H1 (cell line): ENCODE measurements at regions not wholly inside any gene's neighbourhood (a gene's known extent, or its start where the extent isn't known, plus 50 kb on each side); places are given as distances from the start of the nearest gene placed in this dataset.

ENCODE experiments used
- CTCF ChIA-PET: fragments of 300-600 bp; sonication (Branson Sonifier 250); formaldehyde crosslinking; loops from one replicate; lab custom pipeline; 2021; ENCODE audit not compliant: partially characterized antibody; lab: Charles Lee
- POLR2A ChIA-PET: fragments of 300-600 bp; sonication (Branson Sonifier 250); formaldehyde crosslinking; loops from one replicate; lab custom pipeline; 2021; ENCODE audit warnings: inconsistent platforms; ENCODE audit not compliant: partially characterized antibody; lab: Charles Lee
- DNase-seq, 2 experiments: peaks; one replicate each; pipeline versions ENCODE4 v3.0.0 to v3.0.0-alpha.2; 2010 to 2022; ENCODE audit warnings: low spot score in 2 of 2, low read depth in 1 of 2, mixed read lengths in 1 of 2
- FAIRE-seq: peaks from 2 replicates; lab custom pipeline; 2011; peaks lifted over from hg19 to GRCh38; lab: Jason Lieb, UNC
- H2AFZ ChIP-seq: 2 replicates; pipeline ENCODE4 v1.8.1; 2012; ENCODE audit warnings: low read length, inconsistent platforms
- H2AK5ac ChIP-seq: 2 replicates; pipeline ENCODE4 v1.6.1; 2013; ENCODE audit warnings: low read depth, low read length
- H2BK120ac ChIP-seq: replicated peaks from 2 replicates; pipeline ENCODE3; 2013; ENCODE audit warnings: low read depth, low read length, inconsistent platforms
- H2BK12ac ChIP-seq: 2 replicates; pipeline ENCODE4 v1.6.1; 2013; ENCODE audit warnings: low read depth, low read length
- H2BK15ac ChIP-seq: 2 replicates; pipeline ENCODE4 v1.6.1; 2013; ENCODE audit warnings: low read length
- H2BK20ac ChIP-seq: 2 replicates; pipeline ENCODE4 v1.6.1; 2013; ENCODE audit warnings: low read length
- H2BK5ac ChIP-seq: 2 replicates; pipeline ENCODE4 v1.6.1; 2013; ENCODE audit warnings: low read depth, low read length
- H3K14ac ChIP-seq: 2 replicates; pipeline ENCODE4 v1.6.1; 2013; ENCODE audit warnings: inconsistent platforms; ENCODE audit not compliant: insufficient read length
- H3K18ac ChIP-seq: 2 replicates; pipeline ENCODE4 v1.6.1; 2013; ENCODE audit warnings: low read length; ENCODE audit errors: extremely low read depth
- H3K23ac ChIP-seq: 2 replicates; pipeline ENCODE4 v1.6.1; 2013; ENCODE audit warnings: inconsistent platforms; ENCODE audit not compliant: insufficient read length
- H3K23me2 ChIP-seq: 2 replicates; pipeline ENCODE4 v1.6.1; 2013; ENCODE audit warnings: low read depth, low read length
- H3K27ac ChIP-seq: 2 replicates; pipeline ENCODE4 v1.6.1; 2011; ENCODE audit warnings: low read depth, low read length, inconsistent platforms
- H3K27me3 ChIP-seq, 4 experiments: replicated peaks in 1 of 4; 1 replicate in 1 of 4; 2 replicates in 3 of 4; pipeline versions ENCODE4 v1.6.1 to v1.8.1; 2011 to 2013; ENCODE audit warnings: low read length in 3 of 4, mild to moderate bottlenecking in 3 of 4, inconsistent platforms in 2 of 4, mixed read lengths in 2 of 4, moderate library complexity in 1 of 4; ENCODE audit not compliant: control insufficient read depth in 3 of 4, insufficient read depth in 3 of 4; ENCODE audit errors: extremely low read depth in 1 of 4
- H3K36me3 ChIP-seq, 4 experiments: 2 replicates each; pipeline versions ENCODE4 v1.6.1 to v1.8.1; 2011 to 2013; ENCODE audit warnings: mild to moderate bottlenecking in 4 of 4, low read length in 3 of 4, moderate library complexity in 2 of 4, control low read depth in 1 of 4, inconsistent platforms in 1 of 4; ENCODE audit not compliant: insufficient read depth in 4 of 4, control insufficient read depth in 2 of 4
- H3K4ac ChIP-seq: replicated peaks from 2 replicates; pipeline ENCODE3; 2013; ENCODE audit warnings: low read length, low read depth, mixed read lengths, inconsistent platforms; ENCODE audit not compliant: insufficient read length
- H3K4me1 ChIP-seq, 4 experiments: replicated peaks in 1 of 4; 1 replicate in 1 of 4; 2 replicates in 3 of 4; pipeline versions ENCODE4 v1.6.1 to v1.8.1; 2011 to 2013; ENCODE audit warnings: low read length in 3 of 4, inconsistent platforms in 2 of 4, mixed read lengths in 1 of 4; ENCODE audit not compliant: insufficient read depth in 4 of 4, control insufficient read depth in 3 of 4
- H3K4me2 ChIP-seq, 2 experiments: 2 replicates each; pipeline versions ENCODE4 v1.6.1 to v1.8.1; 2011 to 2013; ENCODE audit warnings: low read depth in 2 of 2, low read length in 2 of 2, control low read depth in 1 of 2, inconsistent platforms in 1 of 2, mild to moderate bottlenecking in 1 of 2; ENCODE audit not compliant: insufficient read depth in 1 of 2
- H3K4me3 ChIP-seq, 4 experiments: fragments of 200-600, 300-600 bp in 1 of 4; sonication (generic), shearing (Covaris generic), sonication (Bioruptor Twin) in 1 of 4; 2 replicates each; pipeline versions ENCODE4 v1.5.1 to v1.8.1; 2011 to 2016; ENCODE audit warnings: low read length in 4 of 4, low read depth in 3 of 4, control low read depth in 2 of 4, inconsistent platforms in 2 of 4, mild to moderate bottlenecking in 2 of 4, mixed read lengths in 1 of 4, moderate library complexity in 1 of 4; ENCODE audit not compliant: insufficient read depth in 2 of 4; ENCODE audit errors: extremely low read depth in 1 of 4
- H3K56ac ChIP-seq: replicated peaks from 2 replicates; pipeline ENCODE3; 2013; ENCODE audit warnings: low read depth, mild to moderate bottlenecking, mixed read lengths, low read length, inconsistent platforms; ENCODE audit not compliant: insufficient read length
- H3K79me1 ChIP-seq: 2 replicates; pipeline ENCODE4 v1.6.1; 2013; ENCODE audit warnings: low read depth, low read length, control low read depth
- H3K79me2 ChIP-seq, 2 experiments: 2 replicates each; pipeline versions ENCODE4 v1.6.1 to v1.8.1; 2012 to 2013; ENCODE audit warnings: low read length in 2 of 2, mild to moderate bottlenecking in 2 of 2, inconsistent platforms in 1 of 2; ENCODE audit not compliant: insufficient read depth in 2 of 2, control insufficient read depth in 1 of 2
- H3K9ac ChIP-seq, 4 experiments: replicated peaks in 1 of 4; 1 replicate in 1 of 4; 2 replicates in 3 of 4; pipeline versions ENCODE4 v1.6.1 to v1.8.1; 2011 to 2013; ENCODE audit warnings: low read depth in 3 of 4, low read length in 3 of 4, control low read depth in 2 of 4, mild to moderate bottlenecking in 2 of 4, moderate library complexity in 2 of 4, inconsistent platforms in 1 of 4; ENCODE audit errors: extremely low read depth in 1 of 4
- H3K9me3 ChIP-seq, 2 experiments: 2 replicates each; pipeline versions ENCODE4 v1.6.1 to v1.8.1; 2012 to 2013; ENCODE audit warnings: mild to moderate bottlenecking in 2 of 2, moderate library complexity in 2 of 2, control low read depth in 1 of 2, inconsistent platforms in 1 of 2, low read depth in 1 of 2, low read length in 1 of 2, mixed read lengths in 1 of 2; ENCODE audit not compliant: insufficient read depth in 2 of 2
- H4K20me1 ChIP-seq, 2 experiments: replicated peaks in 1 of 2; 2 replicates each; pipeline versions ENCODE3 to v1.8.1; 2011 to 2013; ENCODE audit warnings: inconsistent platforms in 2 of 2, low read length in 2 of 2, mild to moderate bottlenecking in 1 of 2; ENCODE audit not compliant: insufficient read depth in 2 of 2, control insufficient read depth in 1 of 2
- H4K5ac ChIP-seq: 2 replicates; pipeline ENCODE4 v1.6.1; 2013; ENCODE audit warnings: low read length, low read depth, mixed read lengths, inconsistent platforms; ENCODE audit not compliant: insufficient read length
- H4K8ac ChIP-seq: 2 replicates; pipeline ENCODE4 v1.8.0; 2013; ENCODE audit warnings: mild to moderate bottlenecking, moderate library complexity, low read length, inconsistent platforms; ENCODE audit not compliant: insufficient read depth; ENCODE audit errors: extremely low read depth
- H4K91ac ChIP-seq: replicated peaks from 2 replicates; pipeline ENCODE3; 2013; ENCODE audit warnings: low read length, mixed read lengths, inconsistent platforms; ENCODE audit not compliant: insufficient read length
- CHD1 ChIP-seq: IDR thresholded peaks from 2 replicates; pipeline ENCODE4 v1.6.1; 2012; ENCODE audit warnings: low read depth, low read length, improper control_type of control experiment
- EGR1 ChIP-seq: IDR thresholded peaks from 2 replicates; pipeline ENCODE4 v1.6.1; 2011; ENCODE audit warnings: low read depth, low read length, borderline replicate concordance
- TAF1 ChIP-seq: IDR thresholded peaks from 2 replicates; pipeline ENCODE4 v1.6.1; 2011; ENCODE audit warnings: mild to moderate bottlenecking, low read depth, low read length
- WGBS, 2 experiments: shearing (Covaris generic) in 1 of 2; methylation state at CpG; one replicate each; pipeline versions ENCODE4 v1.1.6 to v1.1.7; 2013 to 2015; ENCODE audit warnings: low lambda C conversion rate in 2 of 2, mixed read lengths in 2 of 2, inconsistent platforms in 1 of 2, low coverage in 1 of 2, missing lambda C conversion rate in 1 of 2; ENCODE audit not compliant: insufficient replicate concordance in 2 of 2, insufficient coverage in 1 of 2, insufficient read length in 1 of 2; ENCODE audit errors: extremely low coverage in 1 of 2, missing lambda C conversion rate in 1 of 2; 5-methylcytosine and 5-hydroxymethylcytosine counted together
- TF ChIP-seq, protein P1 (sequence below): IDR thresholded peaks from 2 replicates; pipeline ENCODE4 v1.6.1; 2012; ENCODE audit warnings: inconsistent platforms
- TF ChIP-seq, protein P2 (sequence below): IDR thresholded peaks from 2 replicates; pipeline ENCODE4 v1.6.1; 2012; ENCODE audit warnings: low read length, inconsistent platforms

DNA sequence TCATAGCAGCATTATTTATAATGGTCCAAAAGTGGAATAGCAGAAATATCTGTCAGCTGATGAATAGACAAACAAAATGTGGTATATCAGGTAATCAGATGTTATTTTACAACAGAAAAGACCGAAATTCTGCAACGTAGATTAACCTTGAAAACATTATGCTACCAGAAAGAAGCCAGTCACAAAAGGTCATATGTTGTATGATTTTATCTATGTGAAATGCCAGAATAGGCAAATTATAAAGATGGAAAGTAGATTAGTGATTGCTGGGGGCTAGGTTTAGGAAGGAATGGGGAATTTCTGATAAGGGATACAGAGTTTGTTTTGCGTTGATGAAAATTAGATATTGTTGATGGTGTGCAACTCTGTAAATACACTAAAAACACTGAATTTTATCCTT is 165.0 kb upstream of the STMND1 start:
- Histone ChIP-seq H3K4me2 (no peak overlapping the region), H3K36me3 (no peaks in the 10 kb centered on the region), H3K4me1 (no peaks in the 10 kb centered on the region), H3K14ac (no peak overlapping the region), H3K79me2 (no peaks in the 10 kb centered on the region), H3K18ac (no peak overlapping the region), H2AK5ac (no peak overlapping the region), H3K9ac (no peak overlapping the region), H2BK5ac (no peak overlapping the region), H2AFZ (no peak overlapping the region), H2BK20ac (no peak overlapping the region), H2BK15ac (no peak overlapping the region), H3K27ac (no peak overlapping the region), H3K56ac (no peak overlapping the region), H3K27me3 (no peaks in the 10 kb centered on the region), H2BK12ac (no peak overlapping the region), H3K4me3 (no peak overlapping the region), H3K9me3 (no peaks in the 10 kb centered on the region), H4K8ac (no peak overlapping the region), H3K4ac (no peak overlapping the region), H4K5ac (no peak overlapping the region), H3K23ac (no peak overlapping the region), H4K91ac (no peak overlapping the region), H3K23me2 (no peaks in the 10 kb centered on the region), H2BK120ac (no peak overlapping the region), H4K20me1 (no peaks in the 10 kb centered on the region), H3K79me1 (no peaks in the 10 kb centered on the region)
- TF ChIP-seq, protein P1, sequence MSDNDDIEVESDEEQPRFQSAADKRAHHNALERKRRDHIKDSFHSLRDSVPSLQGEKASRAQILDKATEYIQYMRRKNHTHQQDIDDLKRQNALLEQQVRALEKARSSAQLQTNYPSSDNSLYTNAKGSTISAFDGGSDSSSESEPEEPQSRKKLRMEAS, result no peak
- no peak for TF ChIP-seq TAF1
- no peak for TF ChIP-seq CHD1
- TF ChIP-seq, protein P2, sequence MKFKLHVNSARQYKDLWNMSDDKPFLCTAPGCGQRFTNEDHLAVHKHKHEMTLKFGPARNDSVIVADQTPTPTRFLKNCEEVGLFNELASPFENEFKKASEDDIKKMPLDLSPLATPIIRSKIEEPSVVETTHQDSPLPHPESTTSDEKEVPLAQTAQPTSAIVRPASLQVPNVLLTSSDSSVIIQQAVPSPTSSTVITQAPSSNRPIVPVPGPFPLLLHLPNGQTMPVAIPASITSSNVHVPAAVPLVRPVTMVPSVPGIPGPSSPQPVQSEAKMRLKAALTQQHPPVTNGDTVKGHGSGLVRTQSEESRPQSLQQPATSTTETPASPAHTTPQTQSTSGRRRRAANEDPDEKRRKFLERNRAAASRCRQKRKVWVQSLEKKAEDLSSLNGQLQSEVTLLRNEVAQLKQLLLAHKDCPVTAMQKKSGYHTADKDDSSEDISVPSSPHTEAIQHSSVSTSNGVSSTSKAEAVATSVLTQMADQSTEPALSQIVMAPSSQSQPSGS, result no peak
- TF ChIP-seq EGR1, result no peak
- POLR2A ChIA-PET, result no interaction called here
- 91 to 100% methylated on average over 1 to 3 of the region's 3 CpGs for WGBS, 2 experiments
- FAIRE-seq (no peak), DNase-seq (no peak)
- CTCF ChIA-PET, result no interaction called here
